Vagina (tissue), 2 donors: ENCODE measurements at regions not wholly inside any gene's neighbourhood (a gene's known extent, or its start where the extent isn't known, plus 50 kb on each side); places are given as distances from the start of the nearest gene placed in this dataset.

ENCODE experiments used
- POLR2A ChIP-seq, 2 donors: fragments of 450-650 bp; IDR thresholded peaks; one replicate each; pipeline ENCODE4 v1.6.1; 2017; ENCODE audit warnings: antibody characterized with exemption in 2 of 2, mild to moderate bottlenecking in 2 of 2, moderate library complexity in 2 of 2
- TF ChIP-seq, protein P1 (sequence below), 3 experiments: fragments of 450-650 bp in 2 of 3; fragments of 200-600 bp in 1 of 3; sonication (generic) in 1 of 3; IDR thresholded peaks; one replicate each; pipeline ENCODE4 v1.5.1; 2017 to 2019; ENCODE audit warnings: antibody characterized with exemption in 3 of 3, mild to moderate bottlenecking in 2 of 3, moderate library complexity in 2 of 3

DNA sequence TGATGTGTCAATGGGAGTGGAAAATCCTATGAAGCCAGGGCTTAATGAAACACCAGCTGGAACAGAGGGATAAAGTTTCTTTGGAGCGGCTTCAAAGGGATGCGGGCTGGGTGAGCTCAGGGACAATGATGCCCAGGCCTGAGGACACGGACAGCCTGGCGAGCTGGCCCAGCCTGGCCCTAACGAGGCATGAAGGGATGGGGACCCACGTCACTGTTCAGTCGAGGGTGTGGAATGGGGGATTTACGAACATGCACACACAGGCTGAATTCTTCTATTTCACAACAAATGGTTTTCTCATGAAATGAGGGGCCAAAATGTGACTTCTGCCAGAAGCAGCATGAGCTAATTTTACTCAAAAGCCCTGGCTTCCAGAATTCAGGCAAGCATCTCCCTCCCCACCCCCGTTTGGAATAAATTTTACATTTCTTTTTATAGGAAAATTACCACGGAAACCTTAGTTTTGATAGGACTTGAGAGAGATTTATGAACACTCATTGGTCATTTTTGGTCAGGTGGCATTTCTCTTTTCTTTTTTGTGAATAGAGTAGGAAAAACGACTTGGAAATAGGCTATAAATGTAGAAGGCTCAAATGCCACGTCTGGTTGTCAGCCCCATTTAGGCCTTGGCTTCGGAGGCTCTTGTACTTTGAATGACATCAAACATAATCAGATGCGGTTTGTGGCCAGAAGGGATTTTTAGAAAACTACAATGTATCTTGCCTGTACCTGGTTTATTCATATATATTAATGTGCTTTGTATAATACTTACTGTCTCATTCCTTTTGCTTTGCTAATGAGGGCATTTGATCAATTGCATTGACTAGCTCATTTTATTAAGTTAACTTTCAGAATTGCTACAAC is 893.8 kb upstream of the CELF4 start:
- TF ChIP-seq, protein P1, sequence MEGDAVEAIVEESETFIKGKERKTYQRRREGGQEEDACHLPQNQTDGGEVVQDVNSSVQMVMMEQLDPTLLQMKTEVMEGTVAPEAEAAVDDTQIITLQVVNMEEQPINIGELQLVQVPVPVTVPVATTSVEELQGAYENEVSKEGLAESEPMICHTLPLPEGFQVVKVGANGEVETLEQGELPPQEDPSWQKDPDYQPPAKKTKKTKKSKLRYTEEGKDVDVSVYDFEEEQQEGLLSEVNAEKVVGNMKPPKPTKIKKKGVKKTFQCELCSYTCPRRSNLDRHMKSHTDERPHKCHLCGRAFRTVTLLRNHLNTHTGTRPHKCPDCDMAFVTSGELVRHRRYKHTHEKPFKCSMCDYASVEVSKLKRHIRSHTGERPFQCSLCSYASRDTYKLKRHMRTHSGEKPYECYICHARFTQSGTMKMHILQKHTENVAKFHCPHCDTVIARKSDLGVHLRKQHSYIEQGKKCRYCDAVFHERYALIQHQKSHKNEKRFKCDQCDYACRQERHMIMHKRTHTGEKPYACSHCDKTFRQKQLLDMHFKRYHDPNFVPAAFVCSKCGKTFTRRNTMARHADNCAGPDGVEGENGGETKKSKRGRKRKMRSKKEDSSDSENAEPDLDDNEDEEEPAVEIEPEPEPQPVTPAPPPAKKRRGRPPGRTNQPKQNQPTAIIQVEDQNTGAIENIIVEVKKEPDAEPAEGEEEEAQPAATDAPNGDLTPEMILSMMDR (IDR thresholded peaks at IDR 0.05), result no peak
- no peak for TF ChIP-seq POLR2A (IDR thresholded peaks at IDR 0.05)
